GM10248 (cell line): ENCODE measurements at regions not wholly inside any gene's neighbourhood (a gene's known extent, or its start where the extent isn't known, plus 50 kb on each side); places are given as distances from the start of the nearest gene placed in this dataset.

ENCODE experiments used
- CTCF ChIA-PET: fragments of 300-600 bp; sonication (Branson Sonifier 250); formaldehyde crosslinking; extraction: SDS; loops from one replicate; lab custom pipeline; 2021; ENCODE audit warnings: antibody characterized with exemption; lab: Yijun Ruan, JAX
- POLR2A ChIA-PET: fragments of 350-650 bp; sonication (Branson Sonifier 250); formaldehyde crosslinking; extraction: SDS; loops from one replicate; lab custom pipeline; 2020; ENCODE audit warnings: antibody characterized with exemption; lab: Yijun Ruan, JAX
- DNase-seq: peaks from one replicate; pipeline ENCODE4 v3.0.0; 2012; ENCODE audit errors: extremely low spot score
- TF ChIP-seq, protein P1 (sequence below): IDR thresholded peaks from 2 replicates; pipeline ENCODE4 v1.5.1; 2012; ENCODE audit warnings: mild to moderate bottlenecking, low read depth; ENCODE audit errors: extremely low read depth, missing control alignments, control extremely low read depth

DNA sequence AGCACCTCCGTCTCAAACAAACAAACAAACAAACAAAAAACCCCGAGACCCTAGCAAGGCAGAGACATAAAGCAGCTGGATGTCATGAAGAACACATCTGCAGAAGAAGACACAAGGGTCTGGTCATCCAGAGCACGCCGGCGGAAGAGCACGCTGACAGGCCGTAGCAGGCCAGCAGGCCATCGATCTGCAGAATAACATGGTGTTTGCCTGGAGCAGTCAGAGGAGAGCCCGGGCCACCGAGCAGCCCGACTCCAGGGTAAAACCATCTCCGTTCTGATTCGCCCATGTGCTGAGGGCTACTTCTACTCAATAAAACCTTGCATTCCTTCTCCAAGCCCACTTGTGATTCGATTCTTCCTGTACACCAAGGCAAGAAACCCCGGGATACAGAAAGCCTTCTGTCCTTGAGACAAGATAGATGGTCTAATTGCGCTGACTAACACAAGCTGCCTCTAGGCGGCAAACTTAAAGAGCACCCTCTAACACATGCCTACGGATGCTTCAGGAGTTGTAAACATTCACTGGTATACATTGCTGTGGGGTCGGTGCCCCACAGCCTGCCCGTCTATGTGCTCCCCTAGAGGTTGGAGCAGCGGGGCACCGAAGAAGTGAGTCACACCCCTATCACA lies 549.8 kb upstream of the NRXN1 start:
- ChIA-PET POLR2A (no interaction called here), CTCF (no interaction called here)
- TF ChIP-seq, protein P1, sequence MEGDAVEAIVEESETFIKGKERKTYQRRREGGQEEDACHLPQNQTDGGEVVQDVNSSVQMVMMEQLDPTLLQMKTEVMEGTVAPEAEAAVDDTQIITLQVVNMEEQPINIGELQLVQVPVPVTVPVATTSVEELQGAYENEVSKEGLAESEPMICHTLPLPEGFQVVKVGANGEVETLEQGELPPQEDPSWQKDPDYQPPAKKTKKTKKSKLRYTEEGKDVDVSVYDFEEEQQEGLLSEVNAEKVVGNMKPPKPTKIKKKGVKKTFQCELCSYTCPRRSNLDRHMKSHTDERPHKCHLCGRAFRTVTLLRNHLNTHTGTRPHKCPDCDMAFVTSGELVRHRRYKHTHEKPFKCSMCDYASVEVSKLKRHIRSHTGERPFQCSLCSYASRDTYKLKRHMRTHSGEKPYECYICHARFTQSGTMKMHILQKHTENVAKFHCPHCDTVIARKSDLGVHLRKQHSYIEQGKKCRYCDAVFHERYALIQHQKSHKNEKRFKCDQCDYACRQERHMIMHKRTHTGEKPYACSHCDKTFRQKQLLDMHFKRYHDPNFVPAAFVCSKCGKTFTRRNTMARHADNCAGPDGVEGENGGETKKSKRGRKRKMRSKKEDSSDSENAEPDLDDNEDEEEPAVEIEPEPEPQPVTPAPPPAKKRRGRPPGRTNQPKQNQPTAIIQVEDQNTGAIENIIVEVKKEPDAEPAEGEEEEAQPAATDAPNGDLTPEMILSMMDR: no peak
- no peak for DNase-seq

DNA sequence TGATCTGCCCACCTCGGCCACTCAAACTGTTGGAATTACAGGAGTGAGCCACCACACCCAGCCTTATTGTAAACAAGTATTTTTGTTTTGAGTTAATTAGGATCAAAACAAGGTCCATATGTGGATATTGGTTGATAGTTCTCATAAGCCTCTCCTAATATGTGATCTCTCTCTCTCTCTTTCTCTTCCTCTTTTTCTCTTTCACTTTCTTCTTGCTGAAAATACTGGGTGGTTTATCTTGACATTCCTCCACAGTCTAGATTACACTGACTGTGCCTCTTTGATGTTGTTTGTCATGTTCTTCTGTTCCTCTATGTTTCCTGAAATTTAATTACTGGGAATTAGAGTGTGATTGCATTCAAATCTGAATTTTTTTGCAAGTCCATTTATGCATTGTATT lies 547.5 kb upstream of the NRXN1 start:
- DNase-seq: no peak
- CTCF ChIA-PET: no interaction called here
- TF ChIP-seq, protein P1: no peak

DNA sequence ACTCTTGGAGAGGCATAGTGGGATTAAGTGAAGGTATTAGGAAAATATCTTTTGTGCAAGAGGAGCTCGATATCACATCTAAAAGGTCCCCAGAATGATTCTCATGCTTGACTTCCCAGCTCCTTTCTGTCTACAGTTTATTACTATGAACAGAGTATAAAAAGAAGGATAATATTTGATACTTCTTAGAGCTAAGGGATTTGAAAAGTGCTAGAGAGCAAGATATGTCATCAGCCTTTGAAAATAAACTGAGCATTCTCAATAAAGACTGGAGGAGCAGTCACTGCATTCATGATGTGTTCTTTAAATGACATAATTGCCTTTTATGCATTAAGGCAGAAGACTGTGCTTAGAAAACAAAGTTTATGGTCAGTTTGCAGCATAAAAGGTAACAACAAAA lies 543.2 kb upstream of the NRXN1 start:
- no peak for DNase-seq
- CTCF ChIA-PET: no interaction called here
- TF ChIP-seq, protein P1: no peak
- POLR2A ChIA-PET: no interaction called here

More for the DNA sequence above, 547.5 kb upstream of the NRXN1 start:
- POLR2A ChIA-PET: no interaction called here

DNA sequence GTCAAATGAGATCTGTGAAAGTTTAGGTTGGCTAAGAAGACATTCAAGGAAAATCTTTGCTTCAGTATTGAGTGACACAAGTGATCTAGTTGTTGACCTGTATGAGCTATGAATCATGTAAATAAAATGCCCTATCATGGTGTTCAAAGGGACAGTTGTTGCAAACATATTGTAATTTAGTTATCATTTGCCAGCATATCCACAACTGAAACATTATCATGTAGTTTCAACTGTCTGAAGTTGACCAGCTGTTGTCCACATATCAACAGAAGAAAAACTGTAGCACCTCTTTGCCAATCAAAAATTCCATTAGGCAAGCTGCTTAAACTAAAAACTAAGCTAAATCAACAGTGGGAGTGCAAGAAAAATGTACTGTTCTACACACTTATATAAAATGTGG lies 527.1 kb upstream of the NRXN1 start:
- no peak for DNase-seq
- ChIA-PET CTCF (interaction anchor here (1.6 kb wide), 1 partner anchor 11 kb away, joined by 5 read pairs; no protein-coding TSS in a partner anchor), POLR2A (no interaction called here)
- TF ChIP-seq, protein P1: no peak

DNA sequence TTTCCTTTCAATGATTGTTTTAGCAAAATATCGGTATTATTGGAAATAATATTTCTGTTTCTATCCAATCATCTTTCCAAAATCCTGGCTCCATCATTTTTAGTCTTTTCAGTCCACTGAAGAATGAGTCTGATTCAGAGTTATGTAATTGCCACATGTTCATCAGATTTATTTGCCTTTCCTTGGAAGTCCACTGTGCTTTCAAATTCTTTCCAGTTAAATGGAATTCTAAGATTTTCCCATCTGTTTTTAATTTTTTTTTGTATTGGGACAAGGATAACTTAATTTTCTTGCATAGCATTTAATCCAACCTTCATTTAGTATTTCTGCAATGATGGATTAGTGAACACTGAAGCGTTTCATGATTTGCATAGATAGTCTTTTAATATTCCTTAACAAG lies 521.5 kb upstream of the NRXN1 start:
- TF ChIP-seq, protein P1: no peak
- no peak for DNase-seq
- ChIA-PET CTCF (no interaction called here), POLR2A (no interaction called here)

DNA sequence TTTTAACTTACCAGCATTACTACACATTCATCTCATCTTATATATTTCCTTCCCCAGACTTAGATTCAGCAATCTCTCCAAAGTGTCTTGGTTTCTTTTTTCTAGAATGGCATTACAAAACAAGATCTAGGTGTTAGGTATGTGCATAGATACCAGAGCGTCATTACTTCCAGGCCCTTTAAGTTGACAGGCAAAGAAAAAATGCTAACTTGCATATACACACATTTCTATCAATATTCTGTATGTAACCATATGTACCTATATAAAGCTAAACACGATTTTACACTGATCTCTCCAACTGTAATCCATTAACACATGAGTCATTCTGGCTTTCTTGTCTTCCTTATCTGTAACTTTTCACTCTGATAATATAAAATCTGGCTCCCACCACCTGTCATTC lies 503.8 kb upstream of the NRXN1 start:
- ChIA-PET CTCF (no interaction called here), POLR2A (no interaction called here)

More for the DNA sequence above, 503.8 kb upstream of the NRXN1 start:
- no peak for DNase-seq
- TF ChIP-seq, protein P1: no peak
